K562 (cell line): ENCODE measurements at regions not wholly inside any gene's neighbourhood (a gene's known extent, or its start where the extent isn't known, plus 50 kb on each side); places are given as distances from the start of the nearest gene placed in this dataset.
A peak's percentile ranks its signal among the peaks of the same experiment; 100 is the strongest.

Source experiments
- CCNT2 ChIP-seq: IDR thresholded peaks from 2 replicates; pipeline ENCODE4 v1.6.1; 2011; ENCODE audit warnings: borderline replicate concordance, low read depth, mild to moderate bottlenecking, moderate library complexity, mixed read lengths, low read length; ENCODE audit not compliant: insufficient read length; ENCODE audit errors: extremely low read depth
- COPS2 ChIP-seq: fragments of 450-650 bp; conservative IDR thresholded peaks from 2 replicates; pipeline ENCODE4 v1.6.1; 2016; ENCODE audit warnings: mild to moderate bottlenecking, moderate library complexity
- DNMT1 ChIP-seq: fragments of 450-650 bp; IDR thresholded peaks from 2 replicates; pipeline ENCODE4 v1.6.1; 2016; ENCODE audit warnings: antibody characterized with exemption, mild to moderate bottlenecking
- EGR1 ChIP-seq: fragments of 450-650 bp; conservative IDR thresholded peaks from 2 replicates; pipeline ENCODE4 v1.6.1; 2017; ENCODE audit warnings: mild to moderate bottlenecking
- EP400 ChIP-seq: fragments of 450-650 bp; IDR thresholded peaks from 2 replicates; pipeline ENCODE4 v1.6.1; 2017; ENCODE audit warnings: antibody characterized with exemption, mild to moderate bottlenecking, moderate library complexity
- ERF ChIP-seq: fragments of 450-650 bp; formaldehyde crosslinking; IDR thresholded peaks from 2 replicates; pipeline ENCODE4 v1.4.0; 2020; ENCODE audit warnings: mild to moderate bottlenecking, mixed read lengths
- MEF2D ChIP-seq: conservative IDR thresholded peaks from 2 replicates; pipeline ENCODE4 v1.6.1; 2016; ENCODE audit warnings: low read depth, missing genetic modification characterization, missing compliant biosample characterization
- MEIS2 ChIP-seq: fragments of 450-650 bp; IDR thresholded peaks from 2 replicates; pipeline ENCODE4 v1.6.1; 2014; ENCODE audit warnings: mild to moderate bottlenecking; ENCODE audit not compliant: partially characterized antibody
- NFXL1 ChIP-seq: fragments of 450-650 bp; formaldehyde crosslinking; IDR thresholded peaks from 2 replicates; pipeline ENCODE4 v1.4.0; 2021; ENCODE audit warnings: mild to moderate bottlenecking
- NFYB ChIP-seq: IDR thresholded peaks from 2 replicates; pipeline ENCODE4 v1.6.1; 2011; ENCODE audit warnings: mild to moderate bottlenecking, moderate library complexity; ENCODE audit not compliant: insufficient read length; ENCODE audit errors: extremely low read depth
- NONO ChIP-seq, 2 experiments: fragments of 200-400 bp in 1 of 2; fragments of 450-650 bp in 1 of 2; formaldehyde crosslinking in 1 of 2; IDR thresholded peaks; 2 replicates each; pipeline ENCODE4 v1.6.1; 2017; ENCODE audit warnings: low read depth in 2 of 2, mild to moderate bottlenecking in 2 of 2, moderate library complexity in 2 of 2, low read length in 1 of 2
- NR2C2 ChIP-seq, 2 experiments: fragments of 200-800 bp in 1 of 2; sonication (Bioruptor generic) in 1 of 2; sonication (generic) in 1 of 2; formaldehyde crosslinking in 1 of 2; IDR thresholded peaks; 2 replicates each; pipeline versions ENCODE4 v1.6.1 to v1.8.0; 2016 to 2022; ENCODE audit warnings: mild to moderate bottlenecking in 1 of 2, missing compliant biosample characterization in 1 of 2, missing genetic modification characterization in 1 of 2, missing genetic modification reagents in 1 of 2
- PHF8 ChIP-seq: fragments of 200-600 bp; sonication (generic); IDR thresholded peaks from 2 replicates; pipeline ENCODE4 v1.6.1; 2012; ENCODE audit warnings: mixed run types, mild to moderate bottlenecking, inconsistent platforms, low read length, moderate library complexity, borderline replicate concordance
- POLR2B ChIP-seq: fragments of 450-650 bp; IDR thresholded peaks from 2 replicates; pipeline ENCODE4 v1.6.1; 2018; ENCODE audit warnings: low read depth; ENCODE audit not compliant: partially characterized antibody
- RUNX1 ChIP-seq: sonication (generic); IDR thresholded peaks from 2 replicates; pipeline ENCODE4 v1.6.1; 2016; ENCODE audit warnings: antibody characterized with exemption, low read depth
- SNRNP70 ChIP-seq: fragments of 200-400 bp; formaldehyde crosslinking; optimal IDR thresholded peaks from 2 replicates; pipeline ENCODE3; 2017; ENCODE audit warnings: low read depth, low read length
- ZBTB34 ChIP-seq: fragments of 250-450 bp; sonication (Bioruptor Pico); IDR thresholded peaks from 2 replicates; pipeline ENCODE4 v1.8.0; 2021; ENCODE audit warnings: mild to moderate bottlenecking, moderate library complexity
- ZBTB7A ChIP-seq: IDR thresholded peaks from 2 replicates; pipeline ENCODE4 v1.6.1; 2011; ENCODE audit warnings: low read depth, mild to moderate bottlenecking, low read length, moderate library complexity, borderline replicate concordance; ENCODE audit not compliant: control insufficient read depth
- ZNF143 ChIP-seq: sonication (generic); formaldehyde crosslinking; IDR thresholded peaks from 2 replicates; pipeline ENCODE4 v1.9.0; 2022; ENCODE audit warnings: mild to moderate bottlenecking, missing genetic modification reagents
- ZNF175 ChIP-seq: fragments of 200-800 bp; sonication (Bioruptor generic); IDR thresholded peaks from 2 replicates; pipeline ENCODE4 v1.6.1; 2016; ENCODE audit warnings: low read depth, mild to moderate bottlenecking, missing genetic modification characterization, missing compliant biosample characterization
- ZNF212 ChIP-seq: fragments of 450-650 bp; formaldehyde crosslinking; IDR thresholded peaks from 2 replicates; pipeline ENCODE4 v1.4.0; 2020; ENCODE audit warnings: mild to moderate bottlenecking
- ZNF696 ChIP-seq: fragments of 250-450 bp; sonication (Bioruptor Pico); conservative IDR thresholded peaks from 2 replicates; pipeline ENCODE4 v1.4.0; 2020; ENCODE audit warnings: mild to moderate bottlenecking, moderate library complexity
- TF ChIP-seq, protein P1 (sequence below): fragments of 450-650 bp; IDR thresholded peaks from 2 replicates; pipeline ENCODE4 v1.6.1; 2016; ENCODE audit warnings: missing biosample characterization, missing genetic modification characterization
- TF ChIP-seq, protein P2 (sequence below): sonication (generic); formaldehyde crosslinking; IDR thresholded peaks from 2 replicates; pipeline ENCODE4 v1.8.1; 2023; ENCODE audit warnings: mild to moderate bottlenecking, missing genetic modification reagents

DNA sequence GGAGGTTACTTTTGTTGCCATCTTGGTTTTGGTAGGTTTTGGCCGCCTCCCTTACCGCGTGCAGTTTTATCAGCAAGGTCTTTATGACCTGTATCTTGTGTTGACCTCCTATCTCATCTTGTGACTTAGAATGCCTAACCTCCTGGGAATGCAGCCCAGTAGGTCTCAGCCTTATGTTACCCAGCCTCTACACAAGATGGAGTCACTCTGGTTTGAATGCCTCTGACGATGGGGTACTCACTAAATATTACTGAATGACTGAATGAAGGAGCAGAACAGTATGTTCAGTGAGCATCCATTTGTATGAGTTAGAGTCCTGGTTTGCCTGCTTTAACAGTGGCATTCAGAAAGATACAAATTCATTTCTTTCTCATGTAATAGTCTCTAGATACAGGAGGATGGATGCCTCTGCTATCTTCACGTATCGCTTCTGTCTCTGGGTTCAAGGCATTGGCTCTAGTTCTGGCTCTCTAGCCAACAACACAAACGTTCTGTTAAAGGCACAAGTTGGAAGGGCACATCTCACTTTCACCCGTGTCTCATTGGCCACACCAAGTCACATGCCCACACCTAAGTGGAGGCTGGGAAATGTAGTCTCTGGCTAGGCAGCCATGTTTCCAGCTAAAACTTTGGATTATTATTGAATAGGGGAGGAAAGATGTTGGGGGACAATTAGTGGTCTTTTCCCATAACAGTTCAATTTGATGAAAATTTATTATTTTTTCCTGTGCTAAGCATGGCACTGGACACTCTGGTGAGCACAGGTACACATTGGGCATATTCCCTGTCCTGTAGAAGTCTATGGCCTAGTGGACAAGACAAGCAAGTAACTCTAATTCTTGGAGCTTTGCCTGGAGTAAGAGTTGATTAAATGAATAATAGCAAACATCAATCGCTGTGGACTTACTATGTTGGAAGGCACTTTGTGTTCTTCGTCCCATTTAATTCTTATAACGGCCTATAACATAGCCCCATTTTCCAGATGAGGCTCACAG is 75.2 kb upstream of the RPH3A start (continued):
- TF ChIP-seq ZNF212 (CRISPR knock-in tag): no peak
- TF ChIP-seq ZBTB7A: no peak
- no peak for TF ChIP-seq SNRNP70
- TF ChIP-seq PHF8: no peak
- no peak for TF ChIP-seq ZNF696 (CRISPR knock-in tag)
- TF ChIP-seq NR2C2 (CRISPR knock-in tag; IDR thresholded peaks at IDR 0.05): no peak
- peak; percentile 69 for TF ChIP-seq NR2C2 (tag; IDR thresholded peaks at IDR 0.05)
- peak; percentile 59; the same call in 1 of the 2 replicates for TF ChIP-seq MEF2D
- TF ChIP-seq, protein P1, sequence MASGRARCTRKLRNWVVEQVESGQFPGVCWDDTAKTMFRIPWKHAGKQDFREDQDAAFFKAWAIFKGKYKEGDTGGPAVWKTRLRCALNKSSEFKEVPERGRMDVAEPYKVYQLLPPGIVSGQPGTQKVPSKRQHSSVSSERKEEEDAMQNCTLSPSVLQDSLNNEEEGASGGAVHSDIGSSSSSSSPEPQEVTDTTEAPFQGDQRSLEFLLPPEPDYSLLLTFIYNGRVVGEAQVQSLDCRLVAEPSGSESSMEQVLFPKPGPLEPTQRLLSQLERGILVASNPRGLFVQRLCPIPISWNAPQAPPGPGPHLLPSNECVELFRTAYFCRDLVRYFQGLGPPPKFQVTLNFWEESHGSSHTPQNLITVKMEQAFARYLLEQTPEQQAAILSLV (tag): 0 out of 2 replicates have a peak, but pooled peaks have one; percentile 35
- no peak for TF ChIP-seq CCNT2
- no peak for TF ChIP-seq NFXL1 (CRISPR knock-in tag)
- no peak for TF ChIP-seq MEIS2
- peak; percentile 81 for TF ChIP-seq ZNF143 (CRISPR knock-in tag)
- TF ChIP-seq RUNX1: no peak
- TF ChIP-seq, protein P2, sequence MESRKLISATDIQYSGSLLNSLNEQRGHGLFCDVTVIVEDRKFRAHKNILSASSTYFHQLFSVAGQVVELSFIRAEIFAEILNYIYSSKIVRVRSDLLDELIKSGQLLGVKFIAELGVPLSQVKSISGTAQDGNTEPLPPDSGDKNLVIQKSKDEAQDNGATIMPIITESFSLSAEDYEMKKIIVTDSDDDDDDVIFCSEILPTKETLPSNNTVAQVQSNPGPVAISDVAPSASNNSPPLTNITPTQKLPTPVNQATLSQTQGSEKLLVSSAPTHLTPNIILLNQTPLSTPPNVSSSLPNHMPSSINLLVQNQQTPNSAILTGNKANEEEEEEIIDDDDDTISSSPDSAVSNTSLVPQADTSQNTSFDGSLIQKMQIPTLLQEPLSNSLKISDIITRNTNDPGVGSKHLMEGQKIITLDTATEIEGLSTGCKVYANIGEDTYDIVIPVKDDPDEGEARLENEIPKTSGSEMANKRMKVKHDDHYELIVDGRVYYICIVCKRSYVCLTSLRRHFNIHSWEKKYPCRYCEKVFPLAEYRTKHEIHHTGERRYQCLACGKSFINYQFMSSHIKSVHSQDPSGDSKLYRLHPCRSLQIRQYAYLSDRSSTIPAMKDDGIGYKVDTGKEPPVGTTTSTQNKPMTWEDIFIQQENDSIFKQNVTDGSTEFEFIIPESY: no peak
- no peak for TF ChIP-seq EGR1
- TF ChIP-seq NONO (IDR thresholded peaks at IDR 0.05; ENCODE audit: low read depth in 2 of 2, low read length in 1 of 2): no peak
- no peak for TF ChIP-seq EP400
- TF ChIP-seq NFYB: peak; percentile 95
- no peak for TF ChIP-seq DNMT1
- TF ChIP-seq ZBTB34 (CRISPR knock-in tag): no peak
- no peak for TF ChIP-seq COPS2
- no peak for TF ChIP-seq ERF
- peak; percentile 81; the same call in 1 of the 2 replicates for TF ChIP-seq ZNF175 (CRISPR knock-in tag)
- TF ChIP-seq POLR2B: no peak
